ENCODE measurements at regions not wholly inside any gene's neighbourhood (a gene's known extent, or its start where the extent isn't known, plus 50 kb on each side); places are given as distances from the start of the nearest gene placed in this dataset.
A peak's percentile ranks its signal among the peaks of the same experiment; 100 is the strongest.

DNA sequence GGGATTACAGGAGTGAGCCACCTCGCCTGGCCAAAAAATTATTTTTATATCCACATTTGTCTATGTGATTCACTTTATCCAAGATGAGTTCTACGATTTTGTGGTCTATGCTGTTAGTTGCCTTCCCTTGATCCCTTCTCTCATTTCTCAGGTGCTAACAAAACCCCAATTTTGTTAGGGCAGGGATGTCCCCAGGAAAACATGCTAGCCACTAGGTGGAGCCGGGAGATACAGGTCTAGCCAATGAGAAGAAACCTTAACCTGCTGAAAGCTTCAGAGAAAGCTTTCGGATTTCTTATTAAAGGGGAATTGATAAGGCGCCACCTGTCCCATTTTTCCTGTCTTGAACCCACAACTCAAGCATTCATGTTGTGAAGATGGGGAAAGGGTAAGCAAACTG, 167.4 kb upstream of the OLIG3 start:
- H3K4me3 ChIP-seq (ENCODE audit: low read depth, low read length): no peak overlapping the region
- peak; percentile 35 for DNase-seq (ENCODE audit: low read depth)
- TF ChIP-seq, protein P1, sequence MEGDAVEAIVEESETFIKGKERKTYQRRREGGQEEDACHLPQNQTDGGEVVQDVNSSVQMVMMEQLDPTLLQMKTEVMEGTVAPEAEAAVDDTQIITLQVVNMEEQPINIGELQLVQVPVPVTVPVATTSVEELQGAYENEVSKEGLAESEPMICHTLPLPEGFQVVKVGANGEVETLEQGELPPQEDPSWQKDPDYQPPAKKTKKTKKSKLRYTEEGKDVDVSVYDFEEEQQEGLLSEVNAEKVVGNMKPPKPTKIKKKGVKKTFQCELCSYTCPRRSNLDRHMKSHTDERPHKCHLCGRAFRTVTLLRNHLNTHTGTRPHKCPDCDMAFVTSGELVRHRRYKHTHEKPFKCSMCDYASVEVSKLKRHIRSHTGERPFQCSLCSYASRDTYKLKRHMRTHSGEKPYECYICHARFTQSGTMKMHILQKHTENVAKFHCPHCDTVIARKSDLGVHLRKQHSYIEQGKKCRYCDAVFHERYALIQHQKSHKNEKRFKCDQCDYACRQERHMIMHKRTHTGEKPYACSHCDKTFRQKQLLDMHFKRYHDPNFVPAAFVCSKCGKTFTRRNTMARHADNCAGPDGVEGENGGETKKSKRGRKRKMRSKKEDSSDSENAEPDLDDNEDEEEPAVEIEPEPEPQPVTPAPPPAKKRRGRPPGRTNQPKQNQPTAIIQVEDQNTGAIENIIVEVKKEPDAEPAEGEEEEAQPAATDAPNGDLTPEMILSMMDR (conservative IDR thresholded peaks at IDR 0.05; ENCODE audit: low read depth, low read length): peak; percentile 74

DNA sequence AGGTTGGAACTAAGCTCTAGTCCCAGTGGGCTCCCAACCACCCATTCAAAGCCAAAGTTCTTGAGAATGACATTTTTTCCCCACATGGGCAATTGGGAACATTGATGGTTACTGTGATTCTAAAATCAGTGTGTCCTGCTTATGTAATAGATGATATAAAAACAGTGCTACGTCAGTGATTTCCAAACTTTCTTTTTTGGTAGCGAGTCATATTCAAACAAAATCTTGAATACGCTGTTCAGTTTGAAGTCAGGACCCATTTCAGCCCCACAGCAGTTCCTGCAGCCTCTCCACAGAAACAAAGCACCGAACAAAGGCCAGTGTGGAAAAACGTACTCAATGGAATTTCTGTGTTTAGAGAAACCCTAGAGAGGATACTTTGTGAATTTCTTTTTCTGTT, 170.0 kb upstream of the OLIG3 start:
- TF ChIP-seq, protein P1 (conservative IDR thresholded peaks at IDR 0.05; ENCODE audit: low read depth, low read length): no peak
- no peak for DNase-seq (ENCODE audit: low read depth)
- H3K4me3 ChIP-seq (ENCODE audit: low read depth, low read length): no peak overlapping the region

DNA sequence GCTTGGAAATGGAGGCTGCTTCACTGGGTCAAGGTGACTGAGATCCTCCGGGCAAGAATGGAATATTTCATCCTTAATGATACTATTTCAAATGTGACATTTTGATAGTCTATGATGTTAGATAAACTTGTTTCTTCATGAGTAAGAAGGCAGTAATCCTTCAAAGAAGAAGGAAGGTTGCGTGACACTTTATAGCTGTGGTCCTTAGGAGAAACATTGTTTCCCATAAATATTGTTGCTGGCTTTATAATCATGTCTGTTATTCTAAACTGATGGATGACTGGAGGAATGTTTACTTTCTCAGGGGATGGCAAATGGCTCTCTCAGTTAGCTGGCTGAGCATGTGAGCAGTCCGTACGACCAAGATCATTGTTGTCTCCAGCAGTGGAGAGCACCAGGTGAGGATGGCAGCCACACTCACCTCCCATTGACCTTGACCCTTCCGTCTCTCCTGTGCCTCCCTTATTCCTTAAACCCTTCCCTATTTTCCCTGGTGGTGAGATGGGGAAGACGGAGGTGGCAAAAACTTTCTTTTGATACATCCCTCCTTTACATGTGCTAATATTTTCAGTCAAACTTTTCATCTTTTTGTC, 171.2 kb upstream of the OLIG3 start:
- TF ChIP-seq, protein P1 (conservative IDR thresholded peaks at IDR 0.05; ENCODE audit: low read depth, low read length): no peak
- no peak for DNase-seq (ENCODE audit: low read depth)
- H3K4me3 ChIP-seq (ENCODE audit: low read depth, low read length): no peak overlapping the region

DNA sequence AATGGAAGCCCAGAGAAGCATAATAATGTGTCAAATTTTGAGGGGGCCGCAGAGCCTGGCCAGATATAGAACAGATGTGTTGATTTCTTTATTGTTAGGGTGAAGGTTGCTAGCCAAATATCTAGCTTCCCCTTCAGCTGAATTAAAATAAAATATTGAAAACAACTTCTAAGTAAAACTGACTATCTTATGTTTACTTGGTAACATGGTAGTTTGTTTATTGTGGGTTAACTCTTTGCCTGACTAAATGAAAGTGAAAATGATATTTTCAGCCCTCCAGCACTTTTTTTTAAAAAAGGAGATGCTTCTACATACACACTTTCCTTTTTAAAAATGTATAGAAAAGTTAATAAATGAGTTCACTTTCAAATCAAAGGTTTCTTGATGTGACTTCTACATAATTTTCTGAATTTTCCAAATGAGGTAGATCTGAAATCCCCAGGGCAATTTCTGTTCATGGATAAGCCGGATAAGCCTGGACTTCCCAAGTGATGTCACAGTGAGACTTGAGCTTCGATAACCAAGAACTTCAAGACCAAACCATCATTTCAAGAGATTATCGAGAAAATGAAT, 172.1 kb upstream of the OLIG3 start:
- TF ChIP-seq, protein P1 (conservative IDR thresholded peaks at IDR 0.05; ENCODE audit: low read depth, low read length): no peak
- no peak for DNase-seq (ENCODE audit: low read depth)
- H3K4me3 ChIP-seq (ENCODE audit: low read depth, low read length): no peak overlapping the region

DNA sequence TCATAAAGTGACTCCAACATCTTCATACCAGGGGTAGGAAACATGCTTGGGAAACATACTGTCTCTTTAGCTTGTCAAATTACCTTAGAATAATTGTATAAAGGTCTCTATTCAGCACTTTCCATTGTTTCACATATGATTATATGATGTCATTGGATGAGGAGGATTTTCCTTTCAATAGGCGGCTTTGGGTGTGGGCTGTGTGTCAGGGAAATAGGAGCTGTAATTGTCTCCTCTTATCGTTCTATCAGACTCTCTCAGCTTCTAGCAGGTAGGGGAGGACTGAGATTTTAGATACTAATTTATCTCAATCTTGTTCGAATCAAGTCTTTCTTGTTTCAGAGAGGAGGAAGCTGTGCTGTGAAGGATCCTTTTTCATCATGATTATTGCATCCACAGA, 179.4 kb upstream of the OLIG3 start:
- no peak for DNase-seq (ENCODE audit: low read depth)
- no peak overlapping the region for H3K4me3 ChIP-seq (ENCODE audit: low read depth, low read length)
- TF ChIP-seq, protein P1 (conservative IDR thresholded peaks at IDR 0.05; ENCODE audit: low read depth, low read length): no peak

DNA sequence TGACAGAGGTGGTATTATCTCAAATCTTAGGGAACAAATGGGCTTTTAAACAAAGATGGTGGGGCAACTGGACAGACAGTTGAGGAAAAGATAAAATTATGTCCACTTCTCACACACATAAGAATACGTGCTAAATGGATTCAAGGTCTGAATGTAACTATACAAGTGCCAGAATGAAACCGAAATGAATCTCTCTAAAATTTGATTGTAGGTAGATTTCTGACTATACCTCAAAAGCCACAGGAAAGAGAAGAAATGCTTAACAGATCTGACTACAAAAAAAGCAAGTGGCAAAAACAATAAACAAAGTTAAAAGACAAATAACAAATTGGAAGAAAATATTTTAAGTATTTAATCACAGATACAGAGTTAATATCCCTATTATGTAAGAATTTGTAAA, 182.7 kb upstream of the OLIG3 start:
- TF ChIP-seq, protein P1 (conservative IDR thresholded peaks at IDR 0.05; ENCODE audit: low read depth, low read length): no peak
- no peak overlapping the region for H3K4me3 ChIP-seq (ENCODE audit: low read depth, low read length)
- no peak for DNase-seq (ENCODE audit: low read depth)

DNA sequence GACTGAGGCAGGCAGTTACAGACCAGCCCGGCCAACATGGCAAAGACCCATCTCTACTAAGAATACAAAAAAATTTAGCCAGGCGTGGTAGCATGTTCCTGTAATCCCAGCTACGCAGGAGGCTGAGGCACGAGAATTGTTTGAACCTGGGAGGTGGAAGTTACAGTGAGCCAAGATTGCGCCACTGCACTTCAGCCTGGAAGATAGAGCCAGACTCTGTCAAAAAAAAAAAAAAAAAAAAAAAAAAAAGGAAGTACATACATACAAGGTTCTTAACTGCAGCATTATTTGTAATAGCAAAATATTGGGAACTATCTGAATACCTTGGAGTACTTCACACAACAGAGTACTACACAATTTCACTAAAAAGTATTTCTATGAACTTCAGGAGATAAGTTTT, 183.5 kb upstream of the OLIG3 start:
- peak; percentile 27 for DNase-seq (ENCODE audit: low read depth)
- TF ChIP-seq, protein P1 (conservative IDR thresholded peaks at IDR 0.05; ENCODE audit: low read depth, low read length): no peak
- no peak overlapping the region for H3K4me3 ChIP-seq (ENCODE audit: low read depth, low read length)
